GM23248 (cell line): ENCODE measurements at regions not wholly inside any gene's neighbourhood (a gene's known extent, or its start where the extent isn't known, plus 50 kb on each side); places are given as distances from the start of the nearest gene placed in this dataset.

Experiments used
- DNase-seq: peaks from one replicate; pipeline ENCODE4 v3.0.0-alpha.2; 2015
- H2AFZ ChIP-seq: fragments of 200-600 bp; sonication (generic); 2 replicates; pipeline ENCODE4 v1.6.1; 2016; ENCODE audit warnings: antibody characterized with exemption
- H3F3A ChIP-seq: fragments of 200-600 bp; sonication (generic); 2 replicates; pipeline ENCODE4 v1.6.1; 2016; ENCODE audit warnings: mild to moderate bottlenecking, antibody characterized with exemption, mixed run types; ENCODE audit not compliant: insufficient read depth
- H3K27ac ChIP-seq: fragments of 200-600 bp; sonication (generic); 2 replicates; pipeline ENCODE4 v1.5.1; 2016; ENCODE audit warnings: mild to moderate bottlenecking
- H3K27me3 ChIP-seq: fragments of 200-600 bp; sonication (generic); replicated peaks from 2 replicates; pipeline ENCODE4 v1.6.1; 2016; ENCODE audit warnings: mild to moderate bottlenecking; ENCODE audit not compliant: insufficient read depth
- H3K36me3 ChIP-seq: fragments of 200-600 bp; sonication (generic); 2 replicates; pipeline ENCODE4 v1.6.1; 2016; ENCODE audit warnings: low read depth, mild to moderate bottlenecking
- H3K4me1 ChIP-seq: fragments of 200-600 bp; sonication (generic); 2 replicates; pipeline ENCODE4 v1.6.1; 2016; ENCODE audit warnings: mild to moderate bottlenecking; ENCODE audit not compliant: insufficient read depth
- H3K4me2 ChIP-seq: fragments of 200-600 bp; sonication (generic); one replicate; pipeline ENCODE4 v1.6.1; 2016; ENCODE audit warnings: mild to moderate bottlenecking; ENCODE audit not compliant: unreplicated experiment
- H3K4me3 ChIP-seq: fragments of 200-600 bp; sonication (generic); 2 replicates; pipeline ENCODE4 v1.5.1; 2016; ENCODE audit warnings: mild to moderate bottlenecking
- H3K79me2 ChIP-seq: fragments of 200-600 bp; sonication (generic); 2 replicates; pipeline ENCODE4 v1.6.1; 2016; ENCODE audit warnings: mild to moderate bottlenecking; ENCODE audit not compliant: insufficient read depth
- H3K9ac ChIP-seq: fragments of 200-600 bp; sonication (generic); 2 replicates; pipeline ENCODE4 v1.6.1; 2016; ENCODE audit warnings: mild to moderate bottlenecking
- H3K9me2 ChIP-seq: fragments of 200-600 bp; sonication (generic); 2 replicates; pipeline ENCODE4 v1.6.1; 2016; ENCODE audit warnings: mixed run types, mild to moderate bottlenecking, moderate library complexity; ENCODE audit not compliant: insufficient read depth
- H3K9me3 ChIP-seq: fragments of 200-600 bp; sonication (generic); one replicate; pipeline ENCODE4 v1.6.1; 2017; ENCODE audit warnings: low read depth
- H4K20me1 ChIP-seq: fragments of 200-600 bp; sonication (generic); 2 replicates; pipeline ENCODE4 v1.6.0; 2016; ENCODE audit not compliant: insufficient read depth
- EZH2 ChIP-seq: fragments of 200-600 bp; sonication (generic); IDR thresholded peaks from 2 replicates; pipeline ENCODE4 v1.6.1; 2018; ENCODE audit warnings: antibody characterized with exemption, mild to moderate bottlenecking; ENCODE audit not compliant: insufficient read depth, poor library complexity, severe bottlenecking
- EZH2phosphoT487 ChIP-seq: fragments of 200-600 bp; sonication (generic); IDR thresholded peaks from 2 replicates; pipeline ENCODE4 v1.6.1; 2018; ENCODE audit warnings: antibody characterized with exemption, moderate library complexity, mild to moderate bottlenecking, low read depth; ENCODE audit not compliant: insufficient read depth
- WGBS, 2 experiments: methylation state at CpG; one replicate each; pipeline ENCODE4 v1.1.6; 2015 to 2017; ENCODE audit warnings: low lambda C conversion rate in 2 of 2, low coverage in 1 of 2; ENCODE audit errors: missing lambda C conversion rate in 2 of 2; 5-methylcytosine and 5-hydroxymethylcytosine counted together
- in situ Hi-C: fragments of 300-500 bp; cut with MboI; formaldehyde crosslinking; loops from 2 replicates; pipeline ENCODE4 v1.15.0; 2020

DNA sequence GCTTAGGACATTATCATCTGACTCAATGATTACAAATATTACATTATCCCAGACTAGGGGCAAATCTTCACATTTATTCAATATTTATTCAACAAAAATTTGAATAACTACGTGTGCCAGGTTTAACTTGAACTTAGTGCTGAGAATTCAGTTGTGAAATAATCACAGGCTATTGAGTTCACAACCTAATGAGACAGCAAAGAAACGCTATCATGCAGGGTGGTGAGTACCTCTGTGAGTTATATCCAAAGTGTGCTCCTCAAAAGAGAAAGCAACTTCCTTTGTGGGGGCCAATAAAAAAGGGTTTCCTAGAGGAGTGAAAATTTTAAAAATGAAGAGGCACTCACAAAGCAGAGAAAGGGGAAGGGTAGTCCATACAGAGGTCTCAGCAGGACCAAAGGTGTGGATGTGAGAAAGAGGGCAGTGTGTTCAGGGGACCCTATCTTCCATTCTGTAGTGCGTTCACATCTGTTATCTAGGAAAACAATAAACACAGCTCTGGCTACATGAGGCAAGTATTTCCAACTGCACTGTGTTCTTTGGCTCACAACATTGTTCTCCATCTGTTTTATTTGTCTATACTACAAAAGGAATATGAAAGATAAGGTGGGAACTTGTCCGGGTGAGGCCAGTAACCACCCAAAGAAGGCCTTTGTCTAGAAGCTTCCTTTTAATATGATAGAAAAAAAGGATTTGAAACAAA, 155.4 kb upstream of the MARCKS start:
- Histone ChIP-seq H3K4me3 (no peak overlapping the region), H3K4me2 (no peak overlapping the region), H3K27me3 (peaks cover 19% of the 10 kb centered on the region), H3K4me1 (peaks cover 18% of the 10 kb centered on the region), H3K79me2 (no peaks in the 10 kb centered on the region), H3K9me2 (no peaks in the 10 kb centered on the region), H3F3A (peaks cover 12% of the 10 kb centered on the region; the same call in 1 of the 2 replicates), H3K27ac (no peak overlapping the region), H4K20me1 (no peaks in the 10 kb centered on the region), H2AFZ (no peak overlapping the region), H3K9me3 (no peaks in the 10 kb centered on the region), H3K9ac (no peak overlapping the region), H3K36me3 (no peaks in the 10 kb centered on the region)
- 96% methylated on average over 4 of the region's 4 CpGs for WGBS, 2 experiments
- TF ChIP-seq EZH2phosphoT487 (no peak), EZH2 (no peak)
- in situ Hi-C loops: no loop called here
- no peak for DNase-seq

- H3K9me3 ChIP-seq: no peaks in the 10 kb centered on the region
- H3K9me2 ChIP-seq: no peaks in the 10 kb centered on the region
- in situ Hi-C loops: no loop called here
- H3K79me2 ChIP-seq: no peaks in the 10 kb centered on the region
- H3K27me3 ChIP-seq: peaks cover 5% of the 10 kb centered on the region
- H3K4me2 ChIP-seq: no peak overlapping the region
- DNase-seq: no peak
- H4K20me1 ChIP-seq: no peaks in the 10 kb centered on the region
- 88 to 95% methylated on average over 3 of the region's 3 CpGs for WGBS, 2 experiments
- H3K36me3 ChIP-seq: no peaks in the 10 kb centered on the region
- no peak for TF ChIP-seq EZH2
- no peak for TF ChIP-seq EZH2phosphoT487
- H3K27ac ChIP-seq: no peak overlapping the region
- H3F3A ChIP-seq: no peaks in the 10 kb centered on the region; the same call in 1 of the 2 replicates
- H3K4me1 ChIP-seq: no peaks in the 10 kb centered on the region
- H3K9ac ChIP-seq: no peak overlapping the region
- H3K4me3 ChIP-seq: no peak overlapping the region
- H2AFZ ChIP-seq: no peak overlapping the region
Observed at GRCh38 chr6:113707194-113707593, 150.0 kb upstream of the MARCKS start.

- no peak for TF ChIP-seq EZH2phosphoT487
- no peak for TF ChIP-seq EZH2
- in situ Hi-C loops: no loop called here
- no peaks in the 10 kb centered on the region for H3K9me3 ChIP-seq
- no peaks in the 10 kb centered on the region for H4K20me1 ChIP-seq
- no peaks in the 10 kb centered on the region; the same call in 1 of the 2 replicates for H3F3A ChIP-seq
- H3K4me1 ChIP-seq: no peaks in the 10 kb centered on the region
- H3K27ac ChIP-seq: no peak overlapping the region
- no peaks in the 10 kb centered on the region for H3K9me2 ChIP-seq
- no peak overlapping the region for H3K4me3 ChIP-seq
- no peak overlapping the region for H3K4me2 ChIP-seq
- H3K27me3 ChIP-seq: peaks cover 4% of the 10 kb centered on the region; the same call in 1 of the 2 replicates
- DNase-seq: no peak
- H3K36me3 ChIP-seq: no peaks in the 10 kb centered on the region
- no peak overlapping the region for H3K9ac ChIP-seq
- H2AFZ ChIP-seq: no peak overlapping the region
- 65 to 66% methylated on average over 6 of the region's 6 CpGs for WGBS, 2 experiments
- no peaks in the 10 kb centered on the region for H3K79me2 ChIP-seq
Observed at GRCh38 chr6:113709936-113710509, 147.1 kb upstream of the MARCKS start.

DNA sequence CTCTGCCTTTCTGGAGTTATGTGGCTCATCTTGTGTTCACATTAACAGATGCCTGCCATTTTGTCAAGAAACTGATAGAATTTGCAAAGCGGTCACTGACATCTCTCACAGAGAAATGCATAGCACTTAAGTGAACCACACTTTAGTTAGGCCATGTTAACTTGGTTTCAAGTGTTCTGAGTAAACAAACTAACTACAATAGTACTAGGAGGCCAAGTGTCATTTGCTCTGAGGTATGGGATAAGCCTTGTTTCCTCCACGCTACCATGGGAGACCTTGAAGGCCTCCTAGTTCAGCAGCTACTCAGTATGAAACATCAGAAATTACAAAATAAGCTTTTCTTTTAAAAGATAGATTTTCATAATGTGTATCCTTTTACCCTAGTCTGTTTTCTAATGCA, 143.5 kb upstream of the MARCKS start:
- H3K9me2 ChIP-seq: no peaks in the 10 kb centered on the region
- H3K79me2 ChIP-seq: no peaks in the 10 kb centered on the region
- H3K4me3 ChIP-seq: no peak overlapping the region
- in situ Hi-C loops: no loop called here
- peaks cover 4% of the 10 kb centered on the region; the same call in 1 of the 2 replicates for H3K27me3 ChIP-seq
- no peak for DNase-seq
- no peak overlapping the region for H3K4me2 ChIP-seq
- no peaks in the 10 kb centered on the region for H3K9me3 ChIP-seq
- TF ChIP-seq EZH2phosphoT487 (no peak), EZH2 (no peak)
- no peaks in the 10 kb centered on the region for H3F3A ChIP-seq
- H3K9ac ChIP-seq: no peak overlapping the region
- H2AFZ ChIP-seq: no peak overlapping the region
- H4K20me1 ChIP-seq: no peaks in the 10 kb centered on the region
- H3K4me1 ChIP-seq: no peaks in the 10 kb centered on the region
- no peak overlapping the region for H3K27ac ChIP-seq
- 98 to 100% methylated on average over 2 of the region's 2 CpGs for WGBS, 2 experiments
- no peaks in the 10 kb centered on the region for H3K36me3 ChIP-seq
